ENCODE measurements at regions not wholly inside any gene's neighbourhood (a gene's known extent, or its start where the extent isn't known, plus 50 kb on each side); places are given as distances from the start of the nearest gene placed in this dataset.

DNA sequence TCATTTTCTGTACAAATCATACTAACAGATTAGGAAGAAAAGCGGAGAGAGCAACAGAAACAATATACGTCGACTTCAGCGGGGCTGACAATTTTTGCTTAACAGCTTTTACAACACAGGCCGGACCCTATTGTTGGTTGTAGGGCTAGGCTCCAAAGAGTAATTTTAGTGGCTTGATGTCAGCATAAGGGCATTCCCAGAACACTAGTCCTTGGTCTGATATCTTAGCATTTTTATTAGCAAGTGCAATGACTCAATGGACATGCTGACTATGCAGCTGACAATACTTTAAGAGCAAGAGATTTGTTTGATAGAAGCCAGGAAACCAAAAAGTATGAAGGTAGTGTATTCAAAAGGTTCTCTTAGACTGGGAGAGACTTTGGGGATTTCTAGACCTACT lies 209.9 kb downstream of the LNPK start:
- POLR2A ChIA-PET (ENCODE audit: partially characterized antibody) = no interaction called here
- Histone ChIP-seq H3K9me3 (ENCODE audit: insufficient read depth in 2 of 2, low read depth in 1 of 2, low read length in 1 of 2) (peaks cover 17 to 20% of the 10 kb centered on the region in 2 experiments), H2BK5ac (ENCODE audit: low read depth, low read length) (no peak overlapping the region), H3K9ac (replicated peaks in 1 of 4; ENCODE audit: extremely low read depth in 1 of 4, low read depth in 3 of 4, low read length in 3 of 4) (no peak overlapping the region), H3K27ac (ENCODE audit: low read depth, low read length) (no peak overlapping the region), H3K56ac (replicated peaks; ENCODE audit: insufficient read length, low read depth, low read length) (no peak overlapping the region), H3K23me2 (ENCODE audit: low read depth, low read length) (no peaks in the 10 kb centered on the region), H2AFZ (ENCODE audit: low read length) (no peak overlapping the region), H4K8ac (ENCODE audit: extremely low read depth, insufficient read depth, low read length) (no peak overlapping the region), H3K18ac (ENCODE audit: extremely low read depth, low read length) (no peak overlapping the region), H4K20me1 (replicated peaks in 1 of 2; ENCODE audit: control insufficient read depth in 1 of 2, insufficient read depth in 2 of 2, low read length in 2 of 2) (no peaks in the 10 kb centered on the region), H2BK12ac (ENCODE audit: low read depth, low read length) (no peak overlapping the region), H4K5ac (ENCODE audit: insufficient read length, low read depth, low read length) (no peak overlapping the region), H3K79me2 (ENCODE audit: control insufficient read depth in 1 of 2, insufficient read depth in 2 of 2, low read length in 2 of 2) (no peaks in the 10 kb centered on the region), H2BK20ac (ENCODE audit: low read length) (no peak overlapping the region), H4K91ac (replicated peaks; ENCODE audit: insufficient read length, low read length) (no peak overlapping the region), H3K79me1 (ENCODE audit: low read depth, low read length) (no peaks in the 10 kb centered on the region), H3K36me3 (ENCODE audit: control insufficient read depth in 2 of 4, insufficient read depth in 4 of 4, low read length in 3 of 4) (no peaks in the 10 kb centered on the region), H3K14ac (ENCODE audit: insufficient read length) (no peak overlapping the region), H2BK15ac (ENCODE audit: low read length) (no peak overlapping the region), H3K4ac (replicated peaks; ENCODE audit: insufficient read length, low read depth, low read length) (no peak overlapping the region), H2BK120ac (replicated peaks; ENCODE audit: low read depth, low read length) (no peak overlapping the region), H3K4me1 (replicated peaks in 1 of 4; ENCODE audit: control insufficient read depth in 3 of 4, insufficient read depth in 4 of 4, low read length in 3 of 4) (no peaks in the 10 kb centered on the region), H2AK5ac (ENCODE audit: low read depth, low read length) (no peak overlapping the region), H3K4me2 (ENCODE audit: insufficient read depth in 1 of 2, low read depth in 2 of 2, low read length in 2 of 2) (no peak overlapping the region), H3K27me3 (replicated peaks in 1 of 4; ENCODE audit: control insufficient read depth in 3 of 4, extremely low read depth in 1 of 4, insufficient read depth in 3 of 4, low read length in 3 of 4) (no peaks in the 10 kb centered on the region), H3K23ac (ENCODE audit: insufficient read length) (no peak overlapping the region), H3K4me3 (ENCODE audit: extremely low read depth in 1 of 4, insufficient read depth in 2 of 4, low read depth in 3 of 4, low read length in 4 of 4) (no peak overlapping the region)
- CTCF ChIA-PET (ENCODE audit: partially characterized antibody) = interaction anchor here (0.8 to 1.7 kb wide), 3 partner anchors 9 to 102 kb away, joined by 3 to 4 read pairs (median 3); no protein-coding TSS in a partner anchor
- no peak for FAIRE-seq
- TF ChIP-seq, protein P1, sequence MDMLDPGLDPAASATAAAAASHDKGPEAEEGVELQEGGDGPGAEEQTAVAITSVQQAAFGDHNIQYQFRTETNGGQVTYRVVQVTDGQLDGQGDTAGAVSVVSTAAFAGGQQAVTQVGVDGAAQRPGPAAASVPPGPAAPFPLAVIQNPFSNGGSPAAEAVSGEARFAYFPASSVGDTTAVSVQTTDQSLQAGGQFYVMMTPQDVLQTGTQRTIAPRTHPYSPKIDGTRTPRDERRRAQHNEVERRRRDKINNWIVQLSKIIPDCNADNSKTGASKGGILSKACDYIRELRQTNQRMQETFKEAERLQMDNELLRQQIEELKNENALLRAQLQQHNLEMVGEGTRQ (IDR thresholded peaks at IDR 0.05; ENCODE audit: low read length) = no peak
- TF ChIP-seq KDM5A (IDR thresholded peaks at IDR 0.05; ENCODE audit: low read length) (no peak), PHF8 (conservative IDR thresholded peaks at IDR 0.05; ENCODE audit: low read depth, low read length) (no peak), NRF1 (IDR thresholded peaks at IDR 0.05; ENCODE audit: low read depth, low read length) (no peak)
- DNase-seq (ENCODE audit: low read depth in 1 of 2, low spot score in 2 of 2) = no peak
- WGBS, 2 experiments (ENCODE audit: extremely low coverage in 1 of 2, insufficient coverage in 1 of 2, insufficient read length in 1 of 2, insufficient replicate concordance in 2 of 2, low coverage in 1 of 2, low lambda C conversion rate in 2 of 2, missing lambda C conversion rate in 1 of 2) = 93% methylated on average over 5 of the region's 5 CpGs; no CpG with 5 or more reads in 1 of the 2 experiments

All from H1 (cell line).